NT2/D1 (cell line): ENCODE measurements at regions not wholly inside any gene's neighbourhood (a gene's known extent, or its start where the extent isn't known, plus 50 kb on each side); places are given as distances from the start of the nearest gene placed in this dataset.

Source experiments
- SUZ12 ChIP-seq: IDR thresholded peaks from 2 replicates; pipeline ENCODE4 v1.6.1; 2011; ENCODE audit not compliant: insufficient read length, insufficient read depth; ENCODE audit errors: extremely low read depth
- YY1 ChIP-seq: IDR thresholded peaks from 2 replicates; pipeline ENCODE4 v1.6.1; 2011; ENCODE audit not compliant: insufficient read length, insufficient read depth
- ZNF274 ChIP-seq: IDR thresholded peaks from 2 replicates; pipeline ENCODE4 v1.6.1; 2011; ENCODE audit warnings: mild to moderate bottlenecking, low read depth, low read length

GRCh38 chr1:217190359-217190758 is 440.5 kb downstream of the GPATCH2 start:
- TF ChIP-seq YY1 = no peak
- no peak for TF ChIP-seq SUZ12
- no peak for TF ChIP-seq ZNF274
